ENCODE measurements at regions not wholly inside any gene's neighbourhood (a gene's known extent, or its start where the extent isn't known, plus 50 kb on each side); places are given as distances from the start of the nearest gene placed in this dataset.
"Not testable (repeated sequence)": the region's sequence is repeated elsewhere in the genome, so short reads cannot be mapped to it uniquely, and the experiment has no call there.

DNA sequence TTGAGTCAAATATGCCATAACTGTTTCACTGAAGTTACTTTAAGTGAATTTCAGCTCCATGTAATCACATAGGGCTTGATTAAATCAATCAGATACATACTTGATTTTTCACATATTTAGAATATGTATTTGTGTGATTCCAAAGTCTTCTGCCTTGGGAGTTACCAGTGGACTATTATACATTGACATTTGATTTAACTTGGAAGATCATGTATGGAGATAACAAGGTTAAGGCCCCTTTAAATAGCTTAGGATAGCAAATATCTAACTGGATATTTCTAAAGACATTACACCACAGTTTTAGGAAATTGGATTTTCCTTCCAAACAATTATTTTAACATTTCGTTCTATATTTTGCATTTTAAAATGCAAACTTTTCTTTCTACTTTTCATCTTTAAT, 405.0 kb downstream of the RAP2B start:
- no peaks in the 10 kb centered on the region for H3K27me3 ChIP-seq (ENCODE audit: control insufficient read depth in 1 of 2, insufficient read depth in 2 of 2, low read length in 2 of 2)
- no peaks in the 10 kb centered on the region for H3K36me3 ChIP-seq (ENCODE audit: insufficient read depth, low read length)
- H3K9ac ChIP-seq (ENCODE audit: low read length): no peak overlapping the region
- no peak overlapping the region for H3K4me3 ChIP-seq (ENCODE audit: low read depth in 1 of 2, low read length in 2 of 2)
- H3K4me1 ChIP-seq (ENCODE audit: insufficient read depth, low read length): no peaks in the 10 kb centered on the region
- peaks cover 3% of the 10 kb centered on the region for H3K9me3 ChIP-seq (ENCODE audit: low read length)
- H3K27ac ChIP-seq (ENCODE audit: low read depth, low read length): no peak overlapping the region

DNA sequence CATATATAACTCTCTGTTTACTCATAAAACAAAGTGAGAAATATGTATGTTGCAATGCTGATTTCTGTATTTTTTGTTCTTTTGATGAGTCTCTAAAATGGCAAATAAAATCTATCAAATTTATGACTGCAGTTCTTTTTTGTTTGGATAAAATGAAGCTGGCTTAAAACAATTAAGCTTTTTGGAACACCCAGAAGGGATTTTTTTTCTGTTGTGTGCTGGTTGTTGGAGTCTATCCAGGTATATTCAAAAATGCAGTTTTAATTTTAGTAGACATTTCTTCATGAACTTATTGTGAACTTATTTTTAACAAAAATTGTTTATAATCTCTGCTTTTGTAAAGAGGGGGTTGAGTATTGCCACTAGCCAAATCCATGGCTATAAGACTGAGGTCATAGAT, 405.5 kb downstream of the RAP2B start:
- Histone ChIP-seq H3K4me1 (ENCODE audit: insufficient read depth, low read length) (no peaks in the 10 kb centered on the region), H3K27me3 (ENCODE audit: control insufficient read depth in 1 of 2, insufficient read depth in 2 of 2, low read length in 2 of 2) (no peaks in the 10 kb centered on the region), H3K9ac (ENCODE audit: low read length) (no peak overlapping the region), H3K27ac (ENCODE audit: low read depth, low read length) (no peak overlapping the region), H3K9me3 (ENCODE audit: low read length) (peaks cover 3% of the 10 kb centered on the region), H3K4me3 (ENCODE audit: low read depth in 1 of 2, low read length in 2 of 2) (no peak overlapping the region), H3K36me3 (ENCODE audit: insufficient read depth, low read length) (no peaks in the 10 kb centered on the region)

DNA sequence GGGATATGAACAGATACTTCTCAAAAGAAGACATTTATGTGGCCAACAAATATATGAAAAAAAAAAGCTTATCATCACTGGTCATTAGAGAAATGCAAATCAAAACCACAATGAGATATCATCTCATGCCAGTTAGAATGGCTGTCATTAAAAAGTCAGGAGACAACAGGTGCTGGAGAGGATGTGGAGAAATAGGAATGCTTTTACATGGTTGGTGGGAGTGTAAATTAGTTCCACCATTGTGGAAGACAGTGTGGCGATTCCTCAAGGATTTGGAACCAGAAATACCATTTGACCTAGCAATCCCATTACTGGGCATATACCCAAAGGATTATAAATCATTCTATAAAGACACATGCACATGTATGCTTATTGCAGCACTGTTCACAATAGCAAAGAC, 408.5 kb downstream of the RAP2B start:
- not testable (repeated sequence) for H3K9ac ChIP-seq (ENCODE audit: low read length); H3K36me3 ChIP-seq (ENCODE audit: insufficient read depth, low read length); H3K27ac ChIP-seq (ENCODE audit: low read depth, low read length); H3K27me3 ChIP-seq (ENCODE audit: control insufficient read depth in 1 of 2, insufficient read depth in 2 of 2, low read length in 2 of 2); H3K4me3 ChIP-seq (ENCODE audit: low read depth in 1 of 2, low read length in 2 of 2); H3K9me3 ChIP-seq (ENCODE audit: low read length); H3K4me1 ChIP-seq (ENCODE audit: insufficient read depth, low read length)

DNA sequence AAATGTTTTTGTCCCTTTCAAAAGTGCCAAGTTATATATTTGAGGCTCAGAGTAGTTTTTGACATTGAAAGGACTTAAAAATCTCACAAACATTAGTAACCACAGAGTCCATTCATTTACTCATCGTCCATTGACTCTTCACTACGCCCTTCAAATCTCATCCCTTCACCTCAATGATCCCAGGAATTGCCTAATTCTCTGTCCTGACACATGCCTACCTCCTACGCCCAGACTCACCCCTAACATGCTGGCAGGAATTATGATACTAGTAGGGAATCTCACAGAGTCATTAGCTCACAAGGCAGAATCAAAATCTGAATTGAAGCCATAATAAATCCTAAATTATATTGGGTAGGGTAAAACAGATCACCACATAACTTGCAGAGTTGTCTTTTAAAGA, 410.1 kb downstream of the RAP2B start:
- H3K9ac ChIP-seq (ENCODE audit: low read length): no peak overlapping the region
- H3K4me1 ChIP-seq (ENCODE audit: insufficient read depth, low read length): no peaks in the 10 kb centered on the region
- H3K27ac ChIP-seq (ENCODE audit: low read depth, low read length): no peak overlapping the region
- no peaks in the 10 kb centered on the region for H3K27me3 ChIP-seq (ENCODE audit: control insufficient read depth in 1 of 2, insufficient read depth in 2 of 2, low read length in 2 of 2)
- H3K36me3 ChIP-seq (ENCODE audit: insufficient read depth, low read length): no peaks in the 10 kb centered on the region
- no peaks in the 10 kb centered on the region for H3K9me3 ChIP-seq (ENCODE audit: low read length)
- H3K4me3 ChIP-seq (ENCODE audit: low read depth in 1 of 2, low read length in 2 of 2): no peak overlapping the region

DNA sequence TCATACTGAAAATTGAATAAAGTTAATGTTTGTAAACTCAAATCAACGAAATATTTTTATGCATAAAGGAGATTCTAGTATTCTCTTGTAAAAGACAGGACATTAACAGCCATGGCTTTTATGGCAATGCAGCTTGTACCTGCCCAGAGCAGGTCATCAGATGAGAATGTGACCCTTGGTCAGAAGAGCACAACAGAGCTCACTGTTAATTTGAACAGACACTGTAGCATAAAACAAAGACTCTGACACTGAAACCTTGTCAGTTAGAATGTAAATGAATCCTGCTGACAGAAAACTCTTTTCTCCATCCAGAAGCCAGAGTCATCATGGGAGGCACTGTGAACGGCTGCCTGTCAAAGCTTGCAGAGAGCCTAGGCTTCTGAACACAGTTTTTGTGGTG, 410.6 kb downstream of the RAP2B start:
- H3K9ac ChIP-seq (ENCODE audit: low read length): no peak overlapping the region
- no peaks in the 10 kb centered on the region for H3K9me3 ChIP-seq (ENCODE audit: low read length)
- no peak overlapping the region for H3K4me3 ChIP-seq (ENCODE audit: low read depth in 1 of 2, low read length in 2 of 2)
- H3K27ac ChIP-seq (ENCODE audit: low read depth, low read length): no peak overlapping the region
- H3K36me3 ChIP-seq (ENCODE audit: insufficient read depth, low read length): no peaks in the 10 kb centered on the region
- H3K27me3 ChIP-seq (ENCODE audit: control insufficient read depth in 1 of 2, insufficient read depth in 2 of 2, low read length in 2 of 2): no peaks in the 10 kb centered on the region
- no peaks in the 10 kb centered on the region for H3K4me1 ChIP-seq (ENCODE audit: insufficient read depth, low read length)

DNA sequence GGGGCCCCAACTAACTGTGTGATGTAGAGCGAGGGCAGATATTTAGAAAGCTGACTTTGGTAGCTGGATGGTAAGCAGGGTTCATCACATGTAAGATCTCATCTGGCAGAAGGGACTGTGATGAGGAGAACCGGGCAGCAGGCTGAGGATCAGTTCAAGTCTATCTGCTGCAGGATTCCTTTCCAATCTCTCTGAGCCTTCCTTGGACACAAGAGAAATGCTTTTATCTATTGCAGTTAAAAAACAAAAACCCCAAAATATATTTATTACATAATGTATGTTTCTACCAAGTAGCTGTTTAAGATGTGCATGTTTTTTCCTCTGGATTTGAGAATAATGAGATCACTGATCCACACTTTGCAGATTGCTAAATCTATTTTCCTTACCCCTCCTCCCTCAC, 411.5 kb downstream of the RAP2B start:
- Histone ChIP-seq H3K27me3 (ENCODE audit: control insufficient read depth in 1 of 2, insufficient read depth in 2 of 2, low read length in 2 of 2) (no peaks in the 10 kb centered on the region), H3K4me1 (ENCODE audit: insufficient read depth, low read length) (no peaks in the 10 kb centered on the region), H3K9ac (ENCODE audit: low read length) (no peak overlapping the region), H3K4me3 (ENCODE audit: low read depth in 1 of 2, low read length in 2 of 2) (no peak overlapping the region), H3K36me3 (ENCODE audit: insufficient read depth, low read length) (no peaks in the 10 kb centered on the region), H3K27ac (ENCODE audit: low read depth, low read length) (no peak overlapping the region), H3K9me3 (ENCODE audit: low read length) (no peaks in the 10 kb centered on the region)

DNA sequence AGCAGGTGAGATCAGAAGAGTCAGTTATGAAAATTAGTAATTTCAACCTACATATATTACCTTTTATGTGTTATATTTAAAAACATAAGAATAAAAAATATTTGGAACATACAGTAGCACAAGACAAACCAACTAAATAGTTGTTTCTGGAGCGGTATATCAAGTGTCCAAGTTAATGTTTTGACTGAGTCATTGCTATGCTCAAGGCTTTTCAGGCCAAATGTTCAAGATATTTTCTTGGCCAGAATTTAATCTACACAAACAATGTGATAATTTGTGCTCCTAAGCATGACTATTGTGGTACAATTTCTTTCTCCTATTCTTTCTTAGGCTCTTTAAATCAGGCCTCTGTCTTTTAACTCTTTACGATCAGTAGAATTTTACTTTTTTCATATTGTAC, 412.4 kb downstream of the RAP2B start:
- Histone ChIP-seq H3K9me3 (ENCODE audit: low read length) (no peaks in the 10 kb centered on the region), H3K9ac (ENCODE audit: low read length) (no peak overlapping the region), H3K27me3 (ENCODE audit: control insufficient read depth in 1 of 2, insufficient read depth in 2 of 2, low read length in 2 of 2) (no peaks in the 10 kb centered on the region), H3K4me3 (ENCODE audit: low read depth in 1 of 2, low read length in 2 of 2) (no peak overlapping the region), H3K27ac (ENCODE audit: low read depth, low read length) (no peak overlapping the region), H3K36me3 (ENCODE audit: insufficient read depth, low read length) (no peaks in the 10 kb centered on the region), H3K4me1 (ENCODE audit: insufficient read depth, low read length) (no peaks in the 10 kb centered on the region)

DNA sequence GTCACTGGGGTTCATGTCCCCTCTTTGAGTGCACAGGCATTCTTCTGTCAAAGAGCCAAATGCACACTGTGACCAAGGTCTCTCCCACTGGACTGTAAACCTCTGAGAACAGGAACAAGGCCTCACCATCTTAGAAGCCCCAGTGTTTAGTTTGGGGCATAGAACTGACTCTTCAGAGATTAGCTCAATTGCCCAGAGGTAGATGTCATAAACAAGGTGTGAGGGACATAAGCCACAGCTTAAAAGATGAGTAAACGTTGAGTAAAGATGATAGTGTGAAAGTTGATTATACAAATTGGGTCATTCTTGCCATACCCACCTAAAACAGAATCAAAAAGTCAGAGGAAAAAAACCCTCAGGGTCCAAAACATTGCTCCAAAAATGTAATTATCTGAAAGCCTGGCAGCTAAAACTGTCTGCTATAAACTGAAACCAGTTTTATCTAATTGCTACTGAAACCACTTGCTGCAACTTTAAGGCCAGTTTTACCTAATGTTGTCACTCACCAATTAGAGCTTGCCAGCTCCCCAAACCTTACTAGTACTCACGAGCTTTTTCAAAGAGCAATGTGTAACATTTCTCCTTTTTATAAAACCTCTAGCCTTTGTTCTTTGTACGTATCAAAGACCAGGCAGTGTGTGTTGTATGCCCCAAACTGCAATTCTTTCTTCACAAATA, 415.2 kb downstream of the RAP2B start:
- Histone ChIP-seq H3K27ac (ENCODE audit: low read depth, low read length) (no peak overlapping the region), H3K4me3 (ENCODE audit: low read depth in 1 of 2, low read length in 2 of 2) (no peak overlapping the region), H3K27me3 (ENCODE audit: control insufficient read depth in 1 of 2, insufficient read depth in 2 of 2, low read length in 2 of 2) (no peaks in the 10 kb centered on the region), H3K9ac (ENCODE audit: low read length) (no peak overlapping the region), H3K4me1 (ENCODE audit: insufficient read depth, low read length) (no peaks in the 10 kb centered on the region), H3K9me3 (ENCODE audit: low read length) (no peaks in the 10 kb centered on the region), H3K36me3 (ENCODE audit: insufficient read depth, low read length) (no peaks in the 10 kb centered on the region)

DNA sequence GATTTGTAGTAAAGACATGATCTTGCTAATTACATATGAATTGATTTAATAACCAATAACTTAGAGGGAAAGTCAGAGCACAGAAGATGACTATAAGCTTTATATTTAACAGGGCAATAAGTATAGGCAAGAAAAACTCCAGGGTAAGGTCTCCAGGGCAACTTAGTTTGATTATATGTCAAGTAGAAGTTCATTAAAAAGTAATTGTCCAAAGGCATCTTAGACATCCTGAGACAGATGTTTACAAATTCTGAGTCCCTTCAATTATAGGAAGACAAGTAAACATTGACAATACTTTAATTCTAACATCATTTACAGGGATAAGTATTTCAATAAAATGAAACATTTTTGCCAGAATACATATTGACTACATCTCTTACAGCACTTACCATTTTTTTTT, 416.0 kb downstream of the RAP2B start:
- Histone ChIP-seq H3K36me3 (ENCODE audit: insufficient read depth, low read length) (no peaks in the 10 kb centered on the region), H3K27ac (ENCODE audit: low read depth, low read length) (no peak overlapping the region), H3K9me3 (ENCODE audit: low read length) (no peaks in the 10 kb centered on the region), H3K4me3 (ENCODE audit: low read depth in 1 of 2, low read length in 2 of 2) (no peak overlapping the region), H3K9ac (ENCODE audit: low read length) (no peak overlapping the region), H3K27me3 (ENCODE audit: control insufficient read depth in 1 of 2, insufficient read depth in 2 of 2, low read length in 2 of 2) (no peaks in the 10 kb centered on the region), H3K4me1 (ENCODE audit: insufficient read depth, low read length) (no peaks in the 10 kb centered on the region)

DNA sequence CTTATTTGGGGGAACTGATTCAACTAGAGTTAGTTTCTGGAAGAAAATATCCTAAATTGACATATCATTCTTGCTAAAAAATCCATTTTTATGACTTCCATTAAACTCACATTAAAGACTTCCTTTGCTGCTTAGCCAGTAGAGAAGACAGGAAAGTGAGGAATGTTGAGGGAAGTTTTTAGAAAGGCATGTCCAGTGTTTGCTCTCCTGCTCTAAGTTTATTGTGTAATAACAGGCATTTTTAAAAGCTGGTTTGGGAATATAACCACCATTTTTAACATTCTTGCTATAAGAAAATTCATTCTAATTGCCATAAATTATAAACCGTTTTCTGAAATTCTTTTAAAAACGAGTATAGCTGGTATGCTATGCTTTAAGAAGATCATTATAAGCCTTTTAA, 428.0 kb downstream of the RAP2B start:
- no peaks in the 10 kb centered on the region for H3K27me3 ChIP-seq (ENCODE audit: control insufficient read depth in 1 of 2, insufficient read depth in 2 of 2, low read length in 2 of 2)
- no peak overlapping the region for H3K27ac ChIP-seq (ENCODE audit: low read depth, low read length)
- H3K4me1 ChIP-seq (ENCODE audit: insufficient read depth, low read length): no peaks in the 10 kb centered on the region
- H3K9me3 ChIP-seq (ENCODE audit: low read length): no peaks in the 10 kb centered on the region
- no peak overlapping the region for H3K4me3 ChIP-seq (ENCODE audit: low read depth in 1 of 2, low read length in 2 of 2)
- H3K36me3 ChIP-seq (ENCODE audit: insufficient read depth, low read length): no peaks in the 10 kb centered on the region
- H3K9ac ChIP-seq (ENCODE audit: low read length): no peak overlapping the region

DNA sequence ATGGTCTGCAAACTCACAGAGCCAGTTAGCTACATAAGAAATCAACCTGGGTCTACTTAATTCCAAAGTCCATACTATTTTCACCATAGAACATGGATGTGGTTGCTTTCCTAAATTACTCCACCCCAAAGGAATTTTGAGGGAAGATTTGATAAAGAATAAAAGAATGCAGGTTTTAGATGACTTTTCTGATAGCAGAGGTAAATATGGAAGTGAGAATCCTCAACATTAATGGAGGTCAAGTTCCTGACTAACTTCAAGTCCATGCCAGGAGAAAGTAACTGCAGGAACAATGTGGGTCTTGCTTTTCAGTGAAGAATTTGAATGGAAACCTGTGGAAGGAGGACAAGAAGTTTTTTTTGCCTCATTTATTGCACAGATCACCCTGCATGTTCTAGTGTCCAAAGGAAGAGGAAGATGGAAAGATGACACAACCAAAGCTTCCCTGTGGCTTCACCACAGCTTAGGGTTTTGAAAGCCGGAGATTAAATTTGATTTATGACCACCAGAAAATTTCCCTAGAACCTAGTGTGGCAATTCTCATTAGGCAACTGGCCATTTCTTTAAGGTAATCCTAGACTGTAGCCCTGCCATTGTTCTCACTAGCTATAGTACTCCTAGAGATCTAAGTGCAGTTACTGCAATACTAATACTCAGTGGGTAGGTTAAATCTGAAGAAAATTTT, 429.7 kb downstream of the RAP2B start:
- no peaks in the 10 kb centered on the region for H3K27me3 ChIP-seq (ENCODE audit: control insufficient read depth in 1 of 2, insufficient read depth in 2 of 2, low read length in 2 of 2)
- no peak overlapping the region for H3K4me3 ChIP-seq (ENCODE audit: low read depth in 1 of 2, low read length in 2 of 2)
- H3K4me1 ChIP-seq (ENCODE audit: insufficient read depth, low read length): no peaks in the 10 kb centered on the region
- H3K9me3 ChIP-seq (ENCODE audit: low read length): no peaks in the 10 kb centered on the region
- no peaks in the 10 kb centered on the region for H3K36me3 ChIP-seq (ENCODE audit: insufficient read depth, low read length)
- H3K9ac ChIP-seq (ENCODE audit: low read length): no peak overlapping the region
- no peak overlapping the region for H3K27ac ChIP-seq (ENCODE audit: low read depth, low read length)

DNA sequence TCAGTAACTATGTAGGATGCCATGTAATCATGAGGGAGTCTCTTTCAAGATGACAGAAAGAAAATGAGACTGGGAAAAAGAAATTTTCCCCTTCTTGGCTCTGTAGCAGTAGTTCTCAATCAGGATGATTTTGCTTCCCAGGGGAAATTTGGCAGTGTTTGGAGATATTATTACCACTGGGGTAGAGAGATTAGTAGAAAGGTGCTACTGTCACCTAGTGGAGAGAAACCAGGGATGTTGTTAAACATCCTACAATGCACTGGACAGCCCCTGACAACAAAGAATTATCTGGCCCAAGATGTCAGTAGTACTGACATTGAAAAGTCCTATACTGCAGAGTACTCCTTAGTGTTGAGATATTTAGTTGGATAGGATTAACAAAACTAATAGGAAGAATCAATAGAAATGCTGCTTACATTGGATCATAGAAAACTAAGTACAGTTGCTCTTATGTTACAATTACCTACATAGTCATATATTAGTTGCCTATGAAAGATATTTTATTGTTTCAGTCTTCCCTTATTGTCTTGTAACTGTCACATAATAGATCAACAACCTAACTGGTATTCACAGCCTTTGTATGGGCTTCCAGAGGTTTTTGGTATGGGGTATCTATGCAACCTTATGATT, 433.3 kb downstream of the RAP2B start:
- Histone ChIP-seq H3K4me1 (ENCODE audit: insufficient read depth, low read length) (no peaks in the 10 kb centered on the region), H3K4me3 (ENCODE audit: low read depth in 1 of 2, low read length in 2 of 2) (no peak overlapping the region)

More for the DNA sequence above, 433.3 kb downstream of the RAP2B start:
- Histone ChIP-seq H3K36me3 (ENCODE audit: insufficient read depth, low read length) (no peaks in the 10 kb centered on the region), H3K9ac (ENCODE audit: low read length) (no peak overlapping the region), H3K27ac (ENCODE audit: low read depth, low read length) (no peak overlapping the region), H3K27me3 (ENCODE audit: control insufficient read depth in 1 of 2, insufficient read depth in 2 of 2, low read length in 2 of 2) (no peaks in the 10 kb centered on the region), H3K9me3 (ENCODE audit: low read length) (no peaks in the 10 kb centered on the region)
